ENCODE measurements at regions not wholly inside any gene's neighbourhood (a gene's known extent, or its start where the extent isn't known, plus 50 kb on each side); places are given as distances from the start of the nearest gene placed in this dataset.

GRCh38 chr9:29021632-29022031, 1448.4 kb upstream of the C9orf72 start:
- H3K9ac ChIP-seq (ENCODE audit: low read length) = no peak overlapping the region
- BruUV-seq (replicated peaks) = no TSS peak
- no peak for ATAC-seq
- H3K79me2 ChIP-seq (ENCODE audit: insufficient read depth, low read length) = no peaks in the 10 kb centered on the region
- no peaks in the 10 kb centered on the region for H3K9me2 ChIP-seq (ENCODE audit: insufficient read depth)
- H3K27me3 ChIP-seq (ENCODE audit: insufficient read depth, low read length) = no peaks in the 10 kb centered on the region
- TF ChIP-seq CEBPB (IDR thresholded peaks at IDR 0.05; ENCODE audit: low read depth) (no peak), RAD21 (IDR thresholded peaks at IDR 0.05; ENCODE audit: low read depth) (no peak), TCF7L2 (IDR thresholded peaks at IDR 0.05; ENCODE audit: borderline replicate concordance, extremely low read depth, insufficient read depth, insufficient read length) (no peak), YY1 (IDR thresholded peaks at IDR 0.05; ENCODE audit: extremely low read depth, insufficient replicate concordance, low read depth, low read length) (no peak), CTCF (IDR thresholded peaks at IDR 0.05 in 2 of 3, conservative IDR thresholded peaks at IDR 0.05 in 1 of 3; ENCODE audit: borderline replicate concordance in 1 of 3, insufficient read depth in 1 of 3, low read depth in 2 of 3, low read length in 2 of 3) (no peak), ELF1 (IDR thresholded peaks at IDR 0.05; ENCODE audit: borderline replicate concordance, low read depth) (no peak), EZH2 (IDR thresholded peaks at IDR 0.05) (no peak), SIN3A (IDR thresholded peaks at IDR 0.05; ENCODE audit: low read depth) (no peak), SRF (IDR thresholded peaks at IDR 0.05; ENCODE audit: low read depth) (no peak), ATF3 (IDR thresholded peaks at IDR 0.05) (no peak), CBX3 (IDR thresholded peaks at IDR 0.05; ENCODE audit: low read depth) (no peak), FOSL1 (IDR thresholded peaks at IDR 0.05; ENCODE audit: low read depth) (no peak), POLR2A (IDR thresholded peaks at IDR 0.05; ENCODE audit: borderline replicate concordance, extremely low read depth, insufficient read depth, insufficient read length) (no peak), JUND (IDR thresholded peaks at IDR 0.05) (no peak), MAX (IDR thresholded peaks at IDR 0.05) (no peak), REST (IDR thresholded peaks at IDR 0.05; ENCODE audit: low read depth) (no peak), ZNF274 (IDR thresholded peaks at IDR 0.05; ENCODE audit: low read depth, low read length) (no peak), EGR1 (IDR thresholded peaks at IDR 0.05; ENCODE audit: low read depth) (no peak), EZH2phosphoT487 (IDR thresholded peaks at IDR 0.05; ENCODE audit: borderline replicate concordance) (no peak)
- no peak overlapping the region for H3K4me3 ChIP-seq (replicated peaks in 1 of 2; ENCODE audit: low read depth in 1 of 2, low read length in 2 of 2)
- H4K20me1 ChIP-seq (ENCODE audit: insufficient read depth) = no peaks in the 10 kb centered on the region
- ChIA-PET POLR2A (no interaction called here), RAD21 (ENCODE audit: low non-redundant PET in 1 of 2, low total read pairs in 2 of 2, uncharacterized antibody in 2 of 2, unreplicated experiment in 2 of 2) (no interaction called here), CTCF (no interaction called here)
- no peak for DNase-seq (ENCODE audit: low read depth, low spot score)
- intact Hi-C loops (cut with micrococcal nuclease) = no loop called here
- H2AFZ ChIP-seq (ENCODE audit: low read depth, low read length, poor library complexity, severe bottlenecking) = no peak overlapping the region
- no peaks in the 10 kb centered on the region for H3K36me3 ChIP-seq (ENCODE audit: control insufficient read depth in 1 of 2, insufficient read depth in 2 of 2, low read length in 2 of 2)
- no peaks in the 10 kb centered on the region for H3K4me1 ChIP-seq (ENCODE audit: control insufficient read depth in 1 of 2, insufficient read depth in 2 of 2, low read length in 2 of 2)
- no peak overlapping the region for H3K27ac ChIP-seq (ENCODE audit: low read depth, low read length)
- no peak overlapping the region for H3K4me2 ChIP-seq (ENCODE audit: low read length)
- H3K9me3 ChIP-seq (ENCODE audit: control insufficient read depth in 1 of 2, insufficient read depth in 1 of 2, low read depth in 1 of 2, low read length in 2 of 2) = peaks cover 0 to 3% of the 10 kb centered on the region in 2 experiments; a peak in 2 of 4 replicates
